ENCODE measurements at regions not wholly inside any gene's neighbourhood (a gene's known extent, or its start where the extent isn't known, plus 50 kb on each side); places are given as distances from the start of the nearest gene placed in this dataset.
"Not testable (repeated sequence)": the region's sequence is repeated elsewhere in the genome, so short reads cannot be mapped to it uniquely, and the experiment has no call there.

DNA sequence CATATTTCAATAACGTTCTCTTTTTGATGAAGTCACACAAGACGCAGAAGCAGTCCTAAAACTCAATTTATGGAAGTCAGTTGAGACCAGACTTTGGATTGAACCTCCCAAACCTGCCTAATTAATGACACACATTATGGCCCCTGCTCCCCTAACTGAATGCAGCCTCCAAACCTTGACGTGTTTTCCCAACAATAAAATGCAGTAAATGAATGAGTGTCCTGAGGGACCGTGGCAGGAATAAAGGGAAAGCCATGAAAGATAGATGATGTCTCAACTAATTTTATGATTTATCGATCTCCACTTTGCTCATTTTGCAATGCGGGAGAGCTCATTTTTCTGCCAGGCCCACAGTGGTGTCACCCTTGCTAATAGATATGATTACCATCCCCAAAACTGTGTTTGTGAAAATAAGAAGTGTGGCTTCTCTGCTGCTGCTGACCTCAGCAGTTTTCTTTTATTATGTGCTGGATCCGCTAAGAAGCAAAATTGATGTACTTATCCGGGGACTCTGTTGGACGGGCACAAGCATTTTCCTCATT lies 189.9 kb downstream of the NPIPA8 start:
- FAIRE-seq: not testable (repeated sequence)

DNA sequence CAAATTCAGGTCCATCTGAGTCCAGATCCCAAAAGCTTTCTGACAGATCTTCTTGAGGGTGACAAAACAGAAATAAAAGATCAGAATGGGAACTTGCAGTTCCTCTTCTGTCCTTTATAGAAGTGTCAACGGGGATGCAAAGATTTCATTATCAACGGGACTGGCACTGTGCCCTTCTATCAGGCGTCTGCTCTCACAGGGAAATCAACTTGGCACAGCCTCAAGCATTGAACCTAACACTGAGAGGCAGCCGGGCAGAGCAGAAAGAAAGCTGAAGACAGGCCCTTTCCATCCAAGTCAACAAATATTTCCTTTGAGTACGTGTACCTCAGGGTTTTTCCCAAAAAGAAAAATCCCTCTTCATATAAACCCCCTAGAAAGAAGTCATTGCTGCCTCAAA lies 194.5 kb downstream of the NPIPA8 start:
- not testable (repeated sequence) for FAIRE-seq

- FAIRE-seq: not testable (repeated sequence)
Measured at GRCh38 chr16:18136288-18136687, 200.2 kb downstream of the NPIPA8 start.

- not testable (repeated sequence) for FAIRE-seq
Measured at GRCh38 chr16:18135024-18135423, 201.5 kb downstream of the NPIPA8 start.

- FAIRE-seq: not testable (repeated sequence)
Measured at GRCh38 chr16:18131587-18131986, 204.9 kb downstream of the NPIPA8 start.

GRCh38 chr16:18130478-18131120 lies 205.9 kb downstream of the NPIPA8 start:
- not testable (repeated sequence) for FAIRE-seq

GRCh38 chr16:18127033-18127432 lies 209.5 kb downstream of the NPIPA8 start:
- FAIRE-seq: not testable (repeated sequence)

- FAIRE-seq: not testable (repeated sequence)
Measured at GRCh38 chr16:18119092-18119491, 217.4 kb downstream of the NPIPA8 start.

GRCh38 chr16:18118684-18119083 lies 217.9 kb downstream of the NPIPA8 start:
- not testable (repeated sequence) for FAIRE-seq

GRCh38 chr16:18118071-18118470 lies 218.5 kb downstream of the NPIPA8 start:
- FAIRE-seq: not testable (repeated sequence)

DNA sequence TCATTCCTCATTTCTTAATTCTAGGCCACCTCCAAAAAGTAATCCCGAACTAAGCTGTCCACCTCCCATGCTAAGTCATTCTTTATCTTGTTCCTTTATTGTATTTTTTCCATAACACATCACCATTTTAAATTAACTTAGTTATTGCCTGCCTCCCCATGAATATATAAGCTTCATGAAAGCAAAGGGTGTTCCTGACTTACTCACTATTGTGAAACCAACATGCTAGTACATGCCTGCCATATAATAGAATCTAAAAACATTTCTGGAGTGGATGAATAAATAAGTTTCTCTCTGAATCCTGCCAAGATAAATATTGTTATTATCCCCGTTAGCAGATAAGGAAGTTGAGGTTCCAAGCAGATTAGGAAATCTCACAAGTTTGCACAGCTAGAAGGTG lies 232.1 kb downstream of the NPIPA8 start:
- not testable (repeated sequence) for FAIRE-seq

GRCh38 chr16:18101077-18101476 lies 235.5 kb downstream of the NPIPA8 start:
- FAIRE-seq: not testable (repeated sequence)

DNA sequence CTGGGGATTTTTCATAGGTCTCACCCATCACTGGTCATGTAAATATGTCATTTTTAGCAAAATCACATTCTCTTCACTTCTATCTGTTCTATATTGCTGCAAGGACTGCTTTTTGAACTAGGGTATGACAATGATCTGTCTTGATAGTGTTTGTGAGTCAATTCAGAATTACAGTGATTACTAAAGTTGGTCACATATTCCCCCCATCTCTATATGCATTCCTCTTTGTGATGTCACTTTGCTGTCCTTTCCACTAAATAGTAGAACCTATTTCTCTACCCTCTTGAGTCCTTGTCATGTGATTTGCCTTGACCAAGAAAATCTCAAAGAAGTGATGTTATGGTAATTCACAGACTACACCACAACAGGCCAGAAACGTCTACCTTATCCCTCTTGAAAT lies 243.9 kb downstream of the NPIPA8 start:
- not testable (repeated sequence) for FAIRE-seq

DNA sequence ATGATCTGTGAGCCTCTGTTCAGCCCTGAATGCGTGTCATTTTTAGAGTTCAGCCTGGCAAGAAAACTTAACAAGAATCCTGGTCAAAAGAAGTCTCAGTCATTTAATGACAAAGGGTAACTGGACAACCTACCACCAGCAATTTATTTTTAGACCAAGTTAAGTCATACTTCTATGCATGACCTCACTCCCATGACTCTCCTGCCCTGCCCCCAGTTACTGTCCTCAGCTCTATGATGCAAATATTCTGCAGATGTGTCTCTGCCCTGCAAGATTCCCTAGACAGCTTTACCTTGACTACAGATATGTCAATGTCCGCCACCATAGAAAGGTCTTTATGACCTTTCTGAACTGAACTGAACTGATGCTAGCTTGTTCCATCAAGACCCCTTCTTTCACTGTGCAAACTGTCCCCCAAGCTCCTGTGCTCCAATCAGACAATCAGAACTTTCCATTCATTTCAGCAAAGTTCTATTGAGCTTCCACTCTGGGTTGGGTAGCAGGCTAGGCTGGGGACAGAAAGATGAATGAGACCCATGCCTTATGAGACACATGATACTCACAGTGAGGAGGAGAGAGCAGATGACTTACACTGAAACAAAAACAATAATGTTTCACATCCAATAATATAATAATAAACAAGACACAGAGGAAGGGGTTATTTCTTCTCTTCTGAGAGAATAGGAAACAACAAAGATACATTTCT lies 255.7 kb downstream of the NPIPA8 start:
- FAIRE-seq: not testable (repeated sequence)

DNA sequence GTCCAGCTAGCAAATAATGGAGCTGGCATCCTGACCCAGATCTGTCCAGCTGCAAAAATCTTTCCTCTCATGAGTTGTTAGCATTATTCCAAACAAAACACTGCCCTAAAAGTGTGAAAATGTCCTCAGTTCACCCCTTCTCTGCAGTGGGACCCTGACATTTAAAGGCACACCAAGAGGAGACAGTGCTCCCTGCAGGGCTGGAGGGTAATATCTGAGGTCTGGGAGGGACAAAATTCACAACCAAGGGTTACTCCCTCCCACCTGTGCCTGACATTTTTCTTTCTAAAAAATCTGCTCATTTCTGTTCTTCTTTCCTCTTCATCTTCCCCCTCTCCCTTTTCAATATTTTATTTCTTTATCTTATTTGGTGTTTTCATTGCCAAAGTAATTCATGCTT lies 258.6 kb downstream of the NPIPA8 start:
- FAIRE-seq: not testable (repeated sequence)

DNA sequence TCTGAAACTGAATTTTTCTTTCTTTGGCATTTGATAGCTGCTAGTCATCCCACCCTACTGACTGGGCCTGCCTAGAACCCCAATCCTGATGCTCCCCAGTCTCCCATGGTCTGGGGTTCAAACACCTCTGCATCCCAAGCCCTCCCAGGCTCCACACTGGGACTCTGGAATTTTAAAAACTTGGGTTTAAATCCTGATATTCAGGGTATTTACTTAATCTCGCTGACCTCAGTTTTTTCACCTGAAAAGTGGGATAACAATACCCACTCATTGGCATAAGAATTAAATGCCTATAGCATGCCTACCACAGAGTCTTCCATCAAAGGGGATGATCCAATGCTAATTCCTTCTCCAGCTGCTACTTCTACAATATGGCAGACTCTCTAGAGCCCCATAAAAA lies 264.4 kb downstream of the NPIPA8 start:
- no peak for FAIRE-seq

GRCh38 chr16:18069683-18070082 lies 266.9 kb downstream of the NPIPA8 start:
- FAIRE-seq: no peak

DNA sequence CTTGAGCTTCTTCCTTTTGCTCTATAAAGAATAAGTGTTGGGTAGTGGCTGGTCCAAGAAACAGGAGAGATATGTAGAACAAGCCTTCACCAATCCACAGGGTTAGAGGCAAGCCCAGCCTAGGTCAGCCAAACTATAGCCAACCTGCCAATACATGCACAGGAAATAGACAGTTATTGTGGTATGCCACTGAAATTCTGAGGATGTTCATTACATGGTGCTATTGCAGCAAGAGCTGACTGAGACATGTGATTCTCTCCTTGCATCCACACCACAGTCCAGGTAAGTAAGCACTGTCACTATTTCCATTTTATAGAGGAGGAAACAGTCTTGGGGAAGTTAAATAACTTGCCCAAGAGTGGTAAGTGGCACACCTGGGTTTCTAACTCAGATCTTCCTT lies 268.1 kb downstream of the NPIPA8 start:
- no peak for FAIRE-seq

GRCh38 chr16:18062713-18063112 lies 273.8 kb downstream of the NPIPA8 start:
- FAIRE-seq: no peak

DNA sequence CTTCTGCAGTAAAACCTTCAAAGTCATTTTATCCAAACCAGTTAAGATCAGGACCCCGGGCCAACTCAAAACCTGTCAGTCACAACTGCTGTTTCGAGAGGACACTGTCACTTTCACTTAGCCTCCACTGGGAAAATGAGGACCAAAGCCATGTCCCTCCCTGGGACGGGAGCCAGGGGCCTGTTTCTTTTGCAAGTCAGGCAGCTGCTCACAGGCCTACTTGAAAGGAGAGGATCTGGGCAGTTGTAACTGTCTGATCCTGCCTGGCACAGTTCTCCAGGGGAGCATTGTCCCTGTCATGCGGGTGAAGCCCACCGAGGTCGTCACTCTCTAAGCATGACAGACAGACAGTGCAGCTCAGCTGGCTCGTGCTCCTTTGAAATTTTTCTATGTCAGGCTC lies 276.2 kb downstream of the NPIPA8 start:
- no peak for FAIRE-seq

GRCh38 chr16:18059577-18059976 lies 277.0 kb downstream of the NPIPA8 start:
- no peak for FAIRE-seq

GRCh38 chr16:18059089-18059488 lies 277.4 kb downstream of the NPIPA8 start:
- no peak for FAIRE-seq

- FAIRE-seq: no peak
Measured at GRCh38 chr16:18055411-18055916, 281.1 kb downstream of the NPIPA8 start.

DNA sequence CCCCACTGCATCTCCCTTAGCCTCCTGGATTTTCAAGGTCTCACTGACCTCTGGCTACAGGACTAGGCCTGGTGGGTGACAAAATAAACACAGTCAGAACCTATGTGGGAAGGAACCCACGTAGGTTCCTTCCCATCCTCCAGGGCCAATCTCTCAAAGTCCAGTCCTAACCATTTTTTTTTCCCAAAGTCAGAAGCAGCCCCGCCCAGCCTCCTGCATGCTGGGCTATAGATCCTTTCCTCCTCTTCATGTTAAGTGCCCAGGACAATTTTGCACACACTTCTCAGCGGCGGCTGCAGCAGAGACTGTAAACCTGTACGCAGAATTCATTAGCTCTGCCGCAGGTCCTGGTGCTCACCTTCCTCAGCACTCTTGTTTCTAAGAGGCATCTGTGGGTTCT lies 285.8 kb downstream of the NPIPA8 start:
- FAIRE-seq: no peak
